H1 (cell line): ENCODE measurements at regions not wholly inside any gene's neighbourhood (a gene's known extent, or its start where the extent isn't known, plus 50 kb on each side); places are given as distances from the start of the nearest gene placed in this dataset.

Experiments
- CHD2 ChIP-seq: IDR thresholded peaks from 2 replicates; pipeline ENCODE4 v1.6.1; 2012; ENCODE audit warnings: low read length, improper control_type of control experiment
- EZH2 ChIP-seq: fragments of 200-600 bp; sonication (generic); IDR thresholded peaks from 2 replicates; pipeline ENCODE4 v1.7.1; 2012; ENCODE audit warnings: low read depth, mild to moderate bottlenecking, moderate library complexity, low read length, inconsistent platforms; ENCODE audit not compliant: severe bottlenecking
- HDAC6 ChIP-seq: IDR thresholded peaks from one replicate; pipeline ENCODE4 v1.7.1; 2012; ENCODE audit warnings: low read depth, mild to moderate bottlenecking, inconsistent platforms, low read length, moderate library complexity
- JUN ChIP-seq: IDR thresholded peaks from 2 replicates; pipeline ENCODE4 v1.6.1; 2011; ENCODE audit warnings: low read depth, mild to moderate bottlenecking, improper control_type of control experiment, low read length
- JUND ChIP-seq: IDR thresholded peaks from 2 replicates; pipeline ENCODE4 v1.6.1; 2011; ENCODE audit warnings: mild to moderate bottlenecking, improper control_type of control experiment, low read length
- MAX ChIP-seq: IDR thresholded peaks from 2 replicates; pipeline ENCODE4 v1.6.1; 2012; ENCODE audit warnings: inconsistent platforms
- NRF1 ChIP-seq: IDR thresholded peaks from 2 replicates; pipeline ENCODE4 v1.6.1; 2011; ENCODE audit warnings: mild to moderate bottlenecking, low read depth, low read length, improper control_type of control experiment
- POLR2A ChIP-seq, 2 experiments: IDR thresholded peaks; 1 replicate in 1 of 2; 2 replicates in 1 of 2; pipeline ENCODE4 v1.6.1; 2011; ENCODE audit warnings: low read depth in 2 of 2, low read length in 2 of 2, mild to moderate bottlenecking in 2 of 2; ENCODE audit errors: control extremely low read depth in 1 of 2
- POLR2AphosphoS5 ChIP-seq: IDR thresholded peaks from 2 replicates; pipeline ENCODE4 v1.6.1; 2011; ENCODE audit warnings: low read depth, low read length
- RAD21 ChIP-seq, 2 experiments: IDR thresholded peaks in 1 of 2; conservative IDR thresholded peaks in 1 of 2; 2 replicates each; pipeline ENCODE4 v1.6.1; 2011; ENCODE audit warnings: low read depth in 2 of 2, low read length in 2 of 2, improper control_type of control experiment in 1 of 2, inconsistent platforms in 1 of 2, mild to moderate bottlenecking in 1 of 2, moderate library complexity in 1 of 2
- SAP30 ChIP-seq: fragments of 300-600 bp; sonication (generic); IDR thresholded peaks from 2 replicates; pipeline ENCODE4 v1.7.1; 2012; ENCODE audit warnings: low read length, moderate library complexity, mild to moderate bottlenecking, inconsistent platforms; ENCODE audit not compliant: insufficient read depth, insufficient replicate concordance
- YY1 ChIP-seq: IDR thresholded peaks from 2 replicates; pipeline ENCODE4 v1.6.1; 2011; ENCODE audit warnings: low read depth, mild to moderate bottlenecking, low read length
- ZNF274 ChIP-seq: IDR thresholded peaks from 2 replicates; pipeline ENCODE4 v1.7.0; 2012; ENCODE audit warnings: low read length, borderline replicate concordance; ENCODE audit errors: extremely low read depth
- TF ChIP-seq, protein P1 (sequence below), 3 experiments: IDR thresholded peaks; 1 replicate in 2 of 3; 2 replicates in 1 of 3; pipeline versions ENCODE4 v1.5.1 to v1.6.1; 2011; ENCODE audit warnings: low read length in 3 of 3, mild to moderate bottlenecking in 3 of 3, inconsistent platforms in 2 of 3, low read depth in 1 of 3, moderate library complexity in 1 of 3; ENCODE audit not compliant: insufficient read depth in 1 of 3; ENCODE audit errors: control extremely low read depth in 1 of 3

GRCh38 chr2:166768393-166769123, 119.7 kb upstream of the XIRP2 start:
- TF ChIP-seq CHD2: no peak
- TF ChIP-seq, protein P1, sequence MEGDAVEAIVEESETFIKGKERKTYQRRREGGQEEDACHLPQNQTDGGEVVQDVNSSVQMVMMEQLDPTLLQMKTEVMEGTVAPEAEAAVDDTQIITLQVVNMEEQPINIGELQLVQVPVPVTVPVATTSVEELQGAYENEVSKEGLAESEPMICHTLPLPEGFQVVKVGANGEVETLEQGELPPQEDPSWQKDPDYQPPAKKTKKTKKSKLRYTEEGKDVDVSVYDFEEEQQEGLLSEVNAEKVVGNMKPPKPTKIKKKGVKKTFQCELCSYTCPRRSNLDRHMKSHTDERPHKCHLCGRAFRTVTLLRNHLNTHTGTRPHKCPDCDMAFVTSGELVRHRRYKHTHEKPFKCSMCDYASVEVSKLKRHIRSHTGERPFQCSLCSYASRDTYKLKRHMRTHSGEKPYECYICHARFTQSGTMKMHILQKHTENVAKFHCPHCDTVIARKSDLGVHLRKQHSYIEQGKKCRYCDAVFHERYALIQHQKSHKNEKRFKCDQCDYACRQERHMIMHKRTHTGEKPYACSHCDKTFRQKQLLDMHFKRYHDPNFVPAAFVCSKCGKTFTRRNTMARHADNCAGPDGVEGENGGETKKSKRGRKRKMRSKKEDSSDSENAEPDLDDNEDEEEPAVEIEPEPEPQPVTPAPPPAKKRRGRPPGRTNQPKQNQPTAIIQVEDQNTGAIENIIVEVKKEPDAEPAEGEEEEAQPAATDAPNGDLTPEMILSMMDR (IDR thresholded peaks at IDR 0.05; ENCODE audit: control extremely low read depth in 1 of 3, insufficient read depth in 1 of 3, low read depth in 1 of 3, low read length in 3 of 3): no peak
- no peak for TF ChIP-seq JUN
- no peak for TF ChIP-seq SAP30
- no peak for TF ChIP-seq HDAC6
- no peak for TF ChIP-seq POLR2A (IDR thresholded peaks at IDR 0.05; ENCODE audit: control extremely low read depth in 1 of 2, low read depth in 2 of 2, low read length in 2 of 2)
- TF ChIP-seq JUND: no peak
- TF ChIP-seq NRF1: no peak
- TF ChIP-seq ZNF274: no peak
- no peak for TF ChIP-seq EZH2
- TF ChIP-seq YY1: no peak
- TF ChIP-seq POLR2AphosphoS5: no peak
- no peak for TF ChIP-seq RAD21 (IDR thresholded peaks at IDR 0.05 in 1 of 2, conservative IDR thresholded peaks at IDR 0.05 in 1 of 2; ENCODE audit: low read depth in 2 of 2, low read length in 2 of 2)
- TF ChIP-seq MAX: no peak
